Right cardiac atrium (tissue), 5 donors: ENCODE measurements at regions not wholly inside any gene's neighbourhood (a gene's known extent, or its start where the extent isn't known, plus 50 kb on each side); places are given as distances from the start of the nearest gene placed in this dataset.

Source experiments
- ATAC-seq, 2 donors: fragments of 200-7000 bp; cut with Tn5 transposase; one replicate each; pipeline versions ENCODE4 v1.8.0 to v1.9.1; 2020; ENCODE audit warnings: moderate library complexity in 2 of 2, mild to moderate bottlenecking in 1 of 2
- DNase-seq, 3 donors: peaks; one replicate each; pipeline ENCODE4 v3.0.0-alpha.2; 2020
- H3K27ac ChIP-seq: one replicate; pipeline ENCODE4 v1.5.1; 2013; ENCODE audit warnings: mild to moderate bottlenecking, low read length, control low read depth, moderate library complexity
- H3K27me3 ChIP-seq: one replicate; pipeline ENCODE4 v1.6.1; 2013; ENCODE audit not compliant: control insufficient read depth, insufficient read depth
- H3K4me1 ChIP-seq: one replicate; pipeline ENCODE4 v1.6.1; 2013; ENCODE audit warnings: low read length; ENCODE audit not compliant: control insufficient read depth, insufficient read depth
- H3K4me3 ChIP-seq: one replicate; pipeline ENCODE4 v1.5.1; 2013; ENCODE audit warnings: low read length, control low read depth
- H3K9me3 ChIP-seq: one replicate; pipeline ENCODE4 v1.6.1; 2013; ENCODE audit warnings: low read length; ENCODE audit not compliant: control insufficient read depth
- WGBS: extraction: QIAGEN DNeasy Blood & Tissue Kit; methylation state at CpG from one replicate; pipeline ENCODE4 v1.1.7; 2013; 5-methylcytosine and 5-hydroxymethylcytosine counted together
- intact Hi-C, 4 donors: fragments of 100-400 bp; cut with DNase I; formaldehyde crosslinking; loops; one replicate each; pipeline versions ENCODE4 v1.11.0 to v1.14.0; 2022 to 2023
- donor health status: healthy with polysubstance abuse.
- donor health status: DM: no; HTN: yes; CAD: no.
- donor health status: DM: no; HTN: no; CAD: no.
- donor health status: DM: no; HTN: yes; CAD: no; lungs with severe emphysema.
- donor health status: DM: yes; HTN: yes; CAD: no.

DNA sequence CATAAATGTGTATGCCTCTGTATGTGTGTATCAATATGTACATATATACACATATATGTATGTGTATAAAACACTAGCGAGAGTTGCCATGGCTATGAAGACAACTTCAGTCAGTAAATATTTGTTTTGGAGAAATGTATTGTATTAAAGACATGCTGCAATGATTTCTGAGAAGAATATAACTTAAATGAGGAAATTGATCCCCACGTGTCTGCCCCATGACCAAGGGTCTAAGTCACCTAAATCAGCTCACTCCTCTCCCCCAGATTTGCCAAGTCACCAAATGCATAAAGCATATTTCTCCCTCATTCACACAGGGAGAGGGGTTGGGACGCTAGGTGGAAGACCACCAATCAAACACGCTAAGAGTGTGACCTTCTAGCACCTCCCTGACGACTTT, 58.3 kb upstream of the LYST start:
- no peak overlapping the region for H3K4me3 ChIP-seq
- WGBS = 87% methylated on average over 5 of the region's 5 CpGs
- no peaks in the 10 kb centered on the region for H3K4me1 ChIP-seq
- H3K9me3 ChIP-seq = no peaks in the 10 kb centered on the region
- H3K27me3 ChIP-seq = no peaks in the 10 kb centered on the region
- ATAC-seq (no peak), DNase-seq (no peak)
- no peak overlapping the region for H3K27ac ChIP-seq
- intact Hi-C loops = no loop called here

DNA sequence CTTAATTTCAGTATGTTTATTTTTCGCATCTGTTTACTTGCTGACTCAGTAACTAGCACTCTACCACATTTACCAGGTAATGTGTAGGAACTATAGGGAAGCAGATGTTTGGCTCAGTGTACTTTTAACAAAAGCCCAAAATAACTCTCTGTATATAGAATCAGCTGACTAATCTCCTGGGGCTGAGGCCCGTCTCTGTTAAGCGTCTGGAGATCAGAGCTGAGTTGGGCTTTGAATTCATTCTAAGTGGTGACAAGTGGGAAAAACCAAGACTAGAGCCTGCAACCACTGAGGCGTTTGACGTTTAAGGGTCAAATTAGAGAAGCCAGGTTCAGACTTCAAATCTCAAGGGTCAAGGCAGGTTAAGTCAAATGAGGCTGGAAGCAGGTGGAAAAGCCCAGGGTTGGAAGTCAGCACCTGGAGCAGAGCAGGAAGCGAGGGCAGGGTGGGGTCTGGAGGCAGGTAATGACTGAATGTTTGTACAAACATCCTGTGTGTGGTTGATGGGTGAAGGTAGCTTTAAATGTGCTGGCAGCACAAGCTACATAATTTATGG, 56.8 kb upstream of the LYST start:
- no peaks in the 10 kb centered on the region for H3K27me3 ChIP-seq
- no peak overlapping the region for H3K27ac ChIP-seq
- H3K9me3 ChIP-seq = no peaks in the 10 kb centered on the region
- no peaks in the 10 kb centered on the region for H3K4me1 ChIP-seq
- H3K4me3 ChIP-seq = no peak overlapping the region
- ATAC-seq (no peak), DNase-seq (no peak)
- intact Hi-C loops = no loop called here
- WGBS = 44% methylated on average over 6 of the region's 6 CpGs

DNA sequence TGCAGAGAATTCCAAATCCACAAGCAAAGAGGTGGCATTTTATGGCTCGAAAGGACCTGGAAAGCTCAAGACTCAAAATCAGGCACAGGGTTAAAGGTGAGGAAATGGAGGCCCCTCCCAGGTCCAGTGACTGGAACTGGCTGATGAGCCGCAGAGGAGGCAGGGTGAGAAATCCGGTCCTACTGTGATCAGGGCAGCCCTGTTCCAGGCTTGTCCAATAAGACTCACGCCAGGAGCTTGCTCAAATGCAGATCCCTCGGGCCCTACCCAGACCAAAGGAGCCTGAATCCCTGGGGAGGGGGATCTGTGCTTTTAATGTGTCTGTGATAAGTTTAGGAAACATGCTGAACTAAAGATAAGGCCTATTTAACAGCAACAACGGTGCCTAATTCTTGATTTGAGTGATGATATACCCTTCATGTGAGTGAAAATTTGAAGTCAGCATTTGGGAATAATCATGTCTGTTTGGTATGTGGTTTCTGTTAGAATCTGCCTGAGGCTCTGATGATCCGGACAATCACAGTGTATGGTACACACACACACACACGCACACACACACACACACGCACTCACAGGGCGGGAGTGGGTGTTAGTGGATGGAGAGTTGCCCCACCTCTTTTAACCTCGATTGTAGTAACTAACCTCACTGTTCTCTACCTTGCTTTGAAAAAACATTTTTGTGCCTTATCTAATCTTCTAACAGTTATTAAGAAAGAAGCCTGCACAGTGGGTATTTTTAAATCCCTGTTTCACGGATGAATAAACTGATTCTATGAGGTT, 54.1 kb upstream of the LYST start:
- H3K4me3 ChIP-seq = no peak overlapping the region
- no peak for ATAC-seq
- H3K4me1 ChIP-seq = peaks cover 4% of the 10 kb centered on the region
- DNase-seq = no peak
- intact Hi-C loops = no loop called here
- H3K27ac ChIP-seq = no peak overlapping the region
- 58% methylated on average over 12 of the region's 12 CpGs for WGBS
- H3K9me3 ChIP-seq = no peaks in the 10 kb centered on the region
- H3K27me3 ChIP-seq = no peaks in the 10 kb centered on the region

DNA sequence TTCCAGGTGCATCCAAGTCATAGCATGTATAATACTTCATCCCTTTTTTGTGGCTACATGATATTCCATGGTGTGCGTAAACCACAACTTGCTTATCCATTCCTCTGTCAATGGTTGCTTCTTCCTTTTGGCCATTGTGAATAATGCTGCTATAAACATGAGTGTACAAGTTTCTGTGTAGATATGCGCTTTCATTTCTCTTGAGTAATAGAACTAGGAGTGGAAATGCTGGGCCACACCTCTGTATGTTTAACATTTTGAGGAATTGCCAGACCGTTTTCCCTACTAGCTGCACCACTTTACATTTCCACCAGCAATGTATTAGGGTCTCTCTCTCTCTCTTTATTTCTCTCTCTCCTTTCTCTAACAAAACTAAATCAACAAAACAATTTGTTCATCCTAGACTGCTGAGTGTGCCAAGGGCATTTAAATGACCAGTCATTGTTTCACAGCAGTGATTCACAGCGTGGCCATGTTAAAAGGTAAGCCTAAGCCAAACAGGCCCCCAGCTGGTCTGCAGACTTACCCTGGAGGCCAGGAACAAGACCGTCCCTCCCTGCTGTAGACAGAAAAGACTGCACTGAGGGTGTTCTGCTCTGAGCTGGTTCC, 53.2 kb upstream of the LYST start:
- intact Hi-C loops = no loop called here
- 78% methylated on average over 5 of the region's 5 CpGs for WGBS
- no peak overlapping the region for H3K27ac ChIP-seq
- peaks cover 4% of the 10 kb centered on the region for H3K4me1 ChIP-seq
- H3K4me3 ChIP-seq = no peak overlapping the region
- ATAC-seq (no peak), DNase-seq (no peak)
- no peaks in the 10 kb centered on the region for H3K27me3 ChIP-seq
- no peaks in the 10 kb centered on the region for H3K9me3 ChIP-seq

DNA sequence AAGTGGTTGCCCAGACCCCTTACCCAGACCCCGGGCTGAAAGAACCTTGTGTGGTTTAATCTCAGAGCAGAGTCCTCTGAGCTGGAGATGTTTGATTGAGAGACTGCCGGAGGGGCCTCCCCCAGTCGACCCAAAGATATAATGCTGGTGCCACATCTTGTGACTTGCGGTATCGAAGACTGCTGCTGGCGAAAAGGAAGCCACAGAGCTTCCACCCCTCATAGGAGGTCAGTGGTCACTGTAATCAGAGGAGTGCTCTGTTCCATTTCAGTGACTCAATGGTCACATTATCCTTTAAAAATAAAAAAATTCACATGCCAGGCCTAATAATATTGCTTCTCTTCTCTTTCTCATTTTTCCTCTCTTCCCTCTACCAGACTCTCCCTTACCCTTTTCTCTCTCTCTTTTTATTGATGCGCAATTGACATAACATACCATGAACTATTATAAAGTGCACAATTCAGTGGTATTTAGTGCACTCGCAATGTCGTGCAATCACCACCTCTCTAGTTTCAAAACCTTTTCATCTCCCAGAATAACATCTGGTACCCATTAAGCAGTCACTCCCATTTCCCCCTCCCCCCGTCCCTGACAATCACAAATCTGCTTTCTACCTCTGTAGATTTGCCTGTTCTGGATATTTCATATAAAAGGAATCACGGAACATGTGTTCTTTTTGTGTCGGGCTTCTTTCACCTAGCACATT, 52.6 kb upstream of the LYST start:
- H3K9me3 ChIP-seq = no peaks in the 10 kb centered on the region
- no peak overlapping the region for H3K4me3 ChIP-seq
- no peak overlapping the region for H3K27ac ChIP-seq
- 85% methylated on average over 12 of the region's 12 CpGs for WGBS
- intact Hi-C loops = no loop called here
- H3K4me1 ChIP-seq = peaks cover 4% of the 10 kb centered on the region
- H3K27me3 ChIP-seq = no peaks in the 10 kb centered on the region
- DNase-seq = no peak
- ATAC-seq = no peak

DNA sequence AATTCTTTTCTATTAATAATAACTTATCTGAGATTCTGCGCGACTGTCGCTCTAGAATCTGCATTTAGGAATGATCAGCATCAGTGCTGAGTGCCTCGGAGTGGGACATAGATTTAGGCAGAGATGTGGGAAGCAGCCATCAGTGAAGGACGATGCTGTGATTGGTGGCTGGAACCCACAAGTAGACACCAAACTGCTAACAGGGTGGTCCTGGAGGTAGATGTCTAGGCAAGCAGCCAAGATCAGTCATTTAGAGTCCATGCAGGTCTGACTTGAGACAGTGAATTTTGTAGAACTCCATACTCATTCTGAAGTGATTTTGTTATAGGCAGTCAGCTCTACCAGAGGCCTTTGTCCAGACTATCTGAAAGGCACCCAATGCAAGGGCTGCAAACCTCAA, 51.8 kb upstream of the LYST start:
- ATAC-seq (no peak), DNase-seq (no peak)
- Histone ChIP-seq H3K4me3 (no peak overlapping the region), H3K9me3 (no peaks in the 10 kb centered on the region), H3K27ac (no peak overlapping the region), H3K4me1 (peaks cover 4% of the 10 kb centered on the region), H3K27me3 (no peaks in the 10 kb centered on the region)
- intact Hi-C loops = no loop called here
- WGBS = 67% methylated on average over 5 of the region's 5 CpGs

DNA sequence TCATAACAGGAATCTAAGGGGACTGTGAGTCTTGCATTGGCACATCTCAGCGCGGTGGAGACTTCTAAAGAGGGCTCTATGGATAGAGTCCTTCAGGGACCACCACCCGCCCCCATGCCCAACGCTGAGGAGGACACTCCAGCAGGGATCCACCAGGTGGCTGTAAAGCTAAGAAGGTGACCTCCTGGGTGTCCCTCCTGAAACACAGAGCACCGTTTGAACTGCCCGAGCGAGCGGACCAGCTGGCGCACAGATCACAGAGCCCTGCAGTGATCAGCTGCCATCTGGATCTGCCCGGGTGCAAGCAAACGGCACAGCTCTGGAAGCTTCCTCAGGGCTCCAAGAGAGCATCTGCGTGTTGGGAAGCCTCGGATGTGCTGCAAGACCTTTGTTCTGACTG, 51.3 kb upstream of the LYST start:
- ATAC-seq = no peak
- intact Hi-C loops = no loop called here
- WGBS = 80% methylated on average over 13 of the region's 13 CpGs

DNA sequence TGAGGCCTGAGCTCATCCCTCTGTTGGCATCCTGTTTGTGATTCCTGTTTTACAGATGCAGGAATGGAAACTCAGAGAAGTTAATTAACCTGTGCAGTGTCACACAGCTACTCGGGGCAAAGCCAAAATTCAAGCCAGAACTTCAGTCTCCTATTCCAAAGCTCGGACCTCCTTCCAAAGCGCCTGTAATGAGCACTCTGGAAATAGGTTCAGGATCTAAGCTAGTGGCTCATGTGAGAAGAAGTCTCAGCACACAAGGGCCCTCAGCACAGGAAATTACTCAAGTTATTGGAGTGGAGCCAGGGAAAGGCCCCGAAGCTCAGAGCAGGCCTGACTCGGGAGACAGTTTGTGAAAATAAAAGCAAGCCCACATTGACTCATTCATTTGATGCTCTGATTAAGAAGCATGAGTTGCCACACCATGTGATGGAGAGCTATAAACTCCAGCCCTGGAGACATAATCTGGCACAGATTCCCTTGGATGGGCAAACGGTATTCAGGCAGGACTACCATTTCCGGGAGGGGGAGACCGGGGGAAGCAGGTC, 50.6 kb upstream of the LYST start:
- 19% methylated on average over 8 of the region's 8 CpGs for WGBS
- Histone ChIP-seq H3K9me3 (no peaks in the 10 kb centered on the region), H3K27me3 (no peaks in the 10 kb centered on the region), H3K4me1 (peaks cover 4% of the 10 kb centered on the region), H3K27ac (peak overlapping the region; percentile 76), H3K4me3 (no peak overlapping the region)
- DNase-seq (peak; percentile 53 to 78 (median 73)), ATAC-seq (peak; percentile 95)
- intact Hi-C loops = no loop called here

More for the DNA sequence above, 51.3 kb upstream of the LYST start:
- no peaks in the 10 kb centered on the region for H3K27me3 ChIP-seq
- H3K4me3 ChIP-seq = no peak overlapping the region
- H3K4me1 ChIP-seq = peaks cover 4% of the 10 kb centered on the region
- peak in 1 of 3 donors; percentile 52 for DNase-seq
- H3K27ac ChIP-seq = no peak overlapping the region
- H3K9me3 ChIP-seq = no peaks in the 10 kb centered on the region
